NCI-H345 treated with DMSO at 0.1 percent for 48 hours (cell line): ENCODE measurements at regions not wholly inside any gene's neighbourhood (a gene's known extent, or its start where the extent isn't known, plus 50 kb on each side); places are given as distances from the start of the nearest gene placed in this dataset.

Experiments
- DNase-seq: peaks from one replicate; lab custom pipeline; 2025; ENCODE audit not compliant: unreplicated experiment; lab: John Stamatoyannopoulos, UW

- no peak for DNase-seq
Observed at GRCh38 chr18:28399781-28400362, 222.9 kb upstream of the CDH2 start.

- DNase-seq: peak; percentile 17
Observed at GRCh38 chr18:28398471-28398870, 221.5 kb upstream of the CDH2 start.

GRCh38 chr18:28390022-28390421, 213.1 kb upstream of the CDH2 start:
- no peak for DNase-seq

- no peak for DNase-seq
Observed at GRCh38 chr18:28382215-28382879, 205.4 kb upstream of the CDH2 start.

- no peak for DNase-seq
Observed at GRCh38 chr18:28372186-28372585, 195.3 kb upstream of the CDH2 start.

- DNase-seq: no peak
Observed at GRCh38 chr18:28366676-28367075, 189.7 kb upstream of the CDH2 start.

- peak; percentile 25 for DNase-seq
Observed at GRCh38 chr18:28365411-28365831, 188.5 kb upstream of the CDH2 start.

GRCh38 chr18:28363124-28363523, 186.2 kb upstream of the CDH2 start:
- no peak for DNase-seq

- DNase-seq: no peak
Observed at GRCh38 chr18:28359176-28359575, 182.2 kb upstream of the CDH2 start.

- DNase-seq: no peak
Observed at GRCh38 chr18:28357766-28358401, 181.0 kb upstream of the CDH2 start.

GRCh38 chr18:28350821-28351220, 173.9 kb upstream of the CDH2 start:
- DNase-seq: no peak

GRCh38 chr18:28342231-28342630, 165.3 kb upstream of the CDH2 start:
- DNase-seq: no peak

GRCh38 chr18:28338316-28338715, 161.4 kb upstream of the CDH2 start:
- no peak for DNase-seq

- DNase-seq: no peak
Observed at GRCh38 chr18:28334516-28334915, 157.6 kb upstream of the CDH2 start.

GRCh38 chr18:28332071-28332470, 155.1 kb upstream of the CDH2 start:
- no peak for DNase-seq

GRCh38 chr18:28331551-28331950, 154.6 kb upstream of the CDH2 start:
- no peak for DNase-seq

- no peak for DNase-seq
Observed at GRCh38 chr18:28313602-28314001, 136.7 kb upstream of the CDH2 start.

GRCh38 chr18:28288784-28289183, 111.9 kb upstream of the CDH2 start:
- DNase-seq: no peak

- no peak for DNase-seq
Observed at GRCh38 chr18:28287146-28287545, 110.2 kb upstream of the CDH2 start.

- DNase-seq: no peak
Observed at GRCh38 chr18:28284132-28284531, 107.2 kb upstream of the CDH2 start.

- no peak for DNase-seq
Observed at GRCh38 chr18:28281400-28281799, 104.5 kb upstream of the CDH2 start.

- DNase-seq: no peak
Observed at GRCh38 chr18:28269750-28270149, 92.8 kb upstream of the CDH2 start.
